HG03066 (cell line): ENCODE measurements at regions not wholly inside any gene's neighbourhood (a gene's known extent, or its start where the extent isn't known, plus 50 kb on each side); places are given as distances from the start of the nearest gene placed in this dataset.

Experiments
- ATAC-seq: cut with Tn5 transposase; IDR thresholded peaks from one replicate; pipeline ENCODE4 v1.9.1; 2021; ENCODE audit warnings: low read depth; ENCODE audit not compliant: unreplicated experiment

DNA sequence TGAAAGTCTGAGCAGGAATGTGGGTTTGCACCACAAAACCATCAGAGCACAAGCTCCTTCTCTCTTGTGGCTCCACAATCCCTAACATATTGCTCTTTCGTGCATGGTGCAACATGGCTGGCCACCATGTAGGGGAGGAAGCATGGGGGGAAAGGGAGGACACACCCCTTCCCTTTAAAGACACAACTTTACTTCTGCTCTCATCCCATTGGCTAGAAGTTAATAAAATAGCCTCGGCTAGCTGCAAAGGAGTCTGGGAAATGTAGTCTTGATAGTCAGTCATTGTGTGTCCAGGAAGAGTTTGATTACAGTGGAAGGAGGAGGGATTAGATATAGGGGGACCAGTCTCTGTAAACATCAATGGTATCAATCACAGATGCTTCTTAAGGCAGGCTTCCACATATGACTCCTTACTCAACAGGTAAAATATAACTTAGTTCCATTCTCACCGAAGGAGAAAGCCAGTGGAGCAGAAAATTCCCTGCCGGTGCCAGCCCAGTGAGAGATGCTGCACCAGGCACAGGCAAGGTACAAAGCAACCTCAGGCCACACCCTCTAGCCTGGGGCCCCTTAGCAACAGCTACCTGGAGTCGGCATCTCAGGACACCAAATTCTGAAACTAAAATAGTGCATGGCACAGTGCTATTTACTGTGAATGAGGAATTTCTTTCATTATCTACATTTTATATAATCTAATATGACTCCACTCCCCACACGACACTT, 124.7 kb upstream of the CTBP2 start:
- no peak for ATAC-seq

DNA sequence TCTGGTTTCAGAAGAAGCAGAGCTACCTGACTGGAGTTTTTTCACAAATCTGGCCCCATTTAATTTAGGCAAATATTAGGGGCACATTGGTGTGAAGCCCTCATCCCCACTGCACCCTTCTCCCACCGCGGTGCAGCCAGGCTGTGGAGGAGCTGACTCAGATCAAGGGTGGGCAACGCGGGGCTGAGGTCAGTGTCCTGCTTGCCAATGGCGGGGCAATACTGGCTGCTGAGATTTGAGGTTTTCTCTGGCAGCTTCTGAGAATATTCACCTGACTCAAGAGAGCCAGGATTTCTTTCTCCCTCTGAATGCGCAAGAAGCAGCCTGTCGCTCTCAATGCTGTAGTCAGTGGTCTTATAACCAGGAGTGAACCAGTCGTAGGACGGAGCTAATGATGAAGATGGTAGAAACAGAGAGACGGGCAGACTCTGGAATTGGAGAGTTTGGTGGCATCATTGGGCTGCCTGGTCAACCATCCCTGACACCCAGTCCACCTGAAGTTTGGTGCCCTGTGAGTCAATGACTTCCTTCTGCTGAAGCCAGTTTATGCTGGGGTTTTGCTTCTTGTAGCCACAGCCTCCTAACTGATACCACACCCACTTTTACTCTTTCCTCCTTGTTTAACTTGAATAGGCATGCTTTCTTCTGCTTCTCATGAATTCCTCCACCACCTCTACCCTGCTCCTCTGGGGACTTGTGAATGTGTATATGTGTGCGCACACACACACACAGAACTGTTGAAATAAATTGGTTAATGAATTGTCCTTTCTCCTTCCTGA, 123.7 kb upstream of the CTBP2 start:
- no peak for ATAC-seq

DNA sequence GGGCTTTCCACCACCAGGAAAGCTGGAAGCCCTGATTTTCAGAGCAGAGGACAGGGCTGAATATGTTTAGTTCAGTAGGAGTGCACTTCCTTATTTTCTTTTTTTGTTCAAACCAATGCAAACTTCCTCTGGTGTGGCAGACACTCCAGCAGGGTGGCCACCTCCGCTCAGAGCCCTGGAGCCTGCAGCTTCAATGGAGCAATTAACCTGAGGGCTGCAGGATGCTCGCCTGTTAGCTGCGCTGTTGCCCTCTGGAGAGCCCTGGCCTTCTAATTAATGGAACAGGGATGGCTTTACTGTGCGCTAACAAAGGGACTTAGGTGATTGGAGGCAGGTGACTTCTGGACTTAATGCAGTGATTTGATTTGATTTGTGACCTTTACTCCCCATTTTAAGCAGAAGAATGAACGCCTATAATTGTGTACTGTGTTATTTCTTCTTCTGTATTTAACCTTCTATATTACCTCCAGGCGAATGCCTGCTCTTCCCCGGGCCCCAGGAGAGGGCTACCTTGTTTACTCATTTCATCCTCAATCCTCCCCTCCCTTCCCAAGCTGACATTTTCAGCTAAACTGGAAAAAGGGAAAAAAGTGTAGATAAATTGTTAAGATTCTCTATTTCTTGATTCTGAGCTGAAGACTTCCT, 123.0 kb upstream of the CTBP2 start:
- ATAC-seq, result no peak

DNA sequence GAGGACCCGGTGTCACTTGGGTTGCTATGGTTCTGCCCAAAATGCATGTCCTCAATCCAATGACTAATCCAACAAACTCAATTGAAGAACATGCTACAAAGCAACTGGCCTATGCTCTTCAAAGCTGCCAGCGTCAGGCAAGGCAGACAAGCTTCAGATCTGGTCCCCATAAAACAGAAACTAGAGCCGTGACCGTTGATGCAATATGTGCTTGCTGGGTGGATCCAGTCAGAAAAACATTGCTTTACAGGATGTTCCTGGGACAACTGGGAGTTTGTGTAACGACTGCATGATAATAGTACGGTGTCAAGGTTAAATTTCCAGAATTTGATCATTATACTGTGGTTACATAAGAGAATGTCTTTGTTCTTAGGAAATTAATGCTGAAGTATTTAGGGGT, 120.7 kb upstream of the CTBP2 start:
- no peak for ATAC-seq

GRCh38 chr10:125276133-125276532, 115.8 kb upstream of the CTBP2 start:
- no peak for ATAC-seq

GRCh38 chr10:125274961-125275360, 114.6 kb upstream of the CTBP2 start:
- ATAC-seq, result no peak

DNA sequence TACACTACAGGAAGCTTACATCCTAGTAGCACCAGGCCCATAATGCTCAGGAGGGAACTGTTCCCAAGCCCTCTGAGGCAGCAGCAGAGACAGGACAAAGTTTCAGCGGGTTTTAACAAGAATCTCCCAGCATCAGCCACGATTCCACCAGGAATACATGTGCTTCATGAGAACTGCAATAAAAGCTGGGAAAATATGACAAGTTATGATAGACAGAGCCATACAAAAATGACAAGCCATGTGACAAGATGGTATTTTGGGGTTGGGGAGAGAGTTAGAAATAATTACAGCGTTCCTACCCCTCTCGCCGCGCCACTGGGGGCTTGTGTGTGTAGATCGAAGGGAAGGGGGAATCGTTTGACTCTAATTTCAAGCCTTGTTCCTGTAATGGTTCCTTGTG, 112.7 kb upstream of the CTBP2 start:
- no peak for ATAC-seq

DNA sequence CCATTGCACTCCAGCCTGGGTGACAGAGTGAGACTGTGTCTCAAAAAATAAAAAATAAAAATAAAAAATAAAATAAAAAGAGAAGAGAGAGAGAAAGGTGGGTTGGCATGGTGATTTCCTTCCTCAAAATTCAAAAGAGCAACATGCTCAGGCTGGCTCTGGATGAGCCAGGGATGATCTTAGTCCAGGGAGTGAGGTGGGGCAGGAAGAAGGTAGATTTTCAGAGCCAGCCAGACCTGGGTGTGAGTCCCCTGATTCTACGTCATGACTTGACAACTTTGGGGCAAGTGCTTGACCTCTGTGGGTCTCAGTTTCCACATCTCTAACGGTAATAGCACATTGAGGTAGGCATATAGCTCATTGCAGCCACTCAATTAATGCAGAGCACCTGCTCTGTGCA, 109.4 kb upstream of the CTBP2 start:
- ATAC-seq, result no peak

- ATAC-seq, result no peak
These were observed 106.6 kb upstream of the CTBP2 start for GRCh38 chr10:125266966-125267365.

- ATAC-seq, result no peak
These were observed 106.2 kb upstream of the CTBP2 start for GRCh38 chr10:125266541-125266940.

GRCh38 chr10:125265579-125265955, 105.2 kb upstream of the CTBP2 start:
- ATAC-seq, result no peak

GRCh38 chr10:125264757-125265578, 104.6 kb upstream of the CTBP2 start:
- no peak for ATAC-seq

- ATAC-seq, result no peak
These were observed 103.7 kb upstream of the CTBP2 start for GRCh38 chr10:125264091-125264490.

DNA sequence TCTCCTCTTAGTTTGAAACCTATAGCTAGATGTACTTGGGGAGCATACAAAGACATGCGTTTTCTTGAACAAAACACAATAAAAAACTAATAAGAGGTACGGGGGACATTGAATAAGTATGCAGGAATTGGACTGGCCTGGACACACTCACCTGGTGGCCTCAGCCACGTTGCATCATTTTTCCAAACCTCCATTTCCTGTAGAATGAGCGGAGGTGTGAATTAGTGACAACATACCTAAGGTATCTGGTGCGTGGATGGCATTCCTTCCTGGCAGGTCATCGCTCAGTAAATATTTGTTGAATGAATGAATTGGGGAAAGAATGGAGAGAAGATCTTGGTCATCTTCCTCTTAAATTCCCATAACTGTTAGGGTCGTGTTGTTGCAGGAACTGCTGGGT, 103.2 kb upstream of the CTBP2 start:
- no peak for ATAC-seq

DNA sequence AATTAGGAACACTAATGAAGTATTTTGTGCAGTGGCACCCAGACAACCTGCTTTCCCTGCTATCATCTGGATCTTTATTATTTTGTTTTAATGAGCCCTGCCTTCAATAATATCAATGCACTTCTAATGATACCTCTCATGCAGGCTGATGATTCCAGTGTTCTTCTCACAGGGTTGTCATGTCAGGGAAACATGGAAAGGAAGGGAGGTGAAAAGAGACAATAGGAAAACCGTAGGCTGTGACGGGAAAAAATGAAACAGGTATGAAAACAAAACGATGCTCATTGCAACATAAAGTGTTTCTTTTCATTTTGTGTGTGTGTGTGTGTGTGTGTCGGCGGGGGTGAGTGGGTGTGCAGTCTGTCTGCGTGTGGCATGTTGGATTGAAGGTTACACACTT, 102.6 kb upstream of the CTBP2 start:
- no peak for ATAC-seq

DNA sequence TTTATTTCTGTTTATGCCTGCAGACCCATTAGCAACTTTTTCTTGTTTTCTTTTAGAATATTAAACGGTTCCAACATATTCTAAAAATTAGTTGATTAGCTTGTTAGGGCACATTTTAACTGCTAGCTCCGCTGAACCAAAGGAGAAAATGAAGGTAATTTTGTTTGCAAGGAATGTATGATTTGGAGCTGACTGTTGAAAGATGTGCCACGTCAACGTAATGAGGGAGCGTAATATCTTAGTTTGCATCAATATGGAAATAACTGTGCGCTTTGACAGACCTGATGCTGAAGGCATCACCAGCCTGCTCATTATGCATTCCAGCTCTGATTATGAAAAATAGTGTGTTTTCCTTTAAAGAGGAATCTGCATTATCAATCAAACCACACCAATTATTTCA, 102.0 kb upstream of the CTBP2 start:
- ATAC-seq, result no peak

DNA sequence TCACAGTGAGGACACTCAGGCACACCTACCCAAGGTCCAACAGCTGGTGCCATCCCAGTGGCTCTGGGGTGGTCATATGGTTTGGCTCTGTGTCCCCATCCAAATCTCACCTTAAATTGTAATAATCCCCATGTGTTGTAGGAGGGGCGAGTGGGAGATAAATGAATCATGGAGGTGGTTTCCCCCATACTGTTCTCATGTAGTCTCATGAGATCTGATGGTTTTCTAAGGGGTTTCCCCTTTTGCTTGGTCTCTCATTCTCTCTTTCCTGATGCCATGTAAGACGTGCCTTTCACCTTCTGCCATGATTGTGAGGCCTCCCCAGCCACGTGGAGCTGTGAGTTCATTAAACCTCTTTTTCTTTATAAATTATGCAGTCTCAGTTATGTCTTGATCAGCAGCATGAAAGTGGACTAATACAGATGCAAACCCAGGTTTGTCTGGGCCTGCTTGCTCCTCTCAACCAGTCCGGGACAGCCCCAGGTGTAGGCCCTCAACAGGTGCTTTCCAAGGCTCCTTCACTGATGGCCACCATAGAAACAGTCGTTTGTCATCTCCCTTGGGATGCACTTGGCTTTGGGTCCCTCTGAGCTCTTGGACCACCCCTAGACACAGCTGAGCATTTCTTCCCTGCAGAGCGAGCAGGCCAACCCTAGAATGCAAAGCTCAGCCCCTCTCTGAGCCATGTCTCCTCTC, 101.3 kb upstream of the CTBP2 start:
- ATAC-seq, result no peak

DNA sequence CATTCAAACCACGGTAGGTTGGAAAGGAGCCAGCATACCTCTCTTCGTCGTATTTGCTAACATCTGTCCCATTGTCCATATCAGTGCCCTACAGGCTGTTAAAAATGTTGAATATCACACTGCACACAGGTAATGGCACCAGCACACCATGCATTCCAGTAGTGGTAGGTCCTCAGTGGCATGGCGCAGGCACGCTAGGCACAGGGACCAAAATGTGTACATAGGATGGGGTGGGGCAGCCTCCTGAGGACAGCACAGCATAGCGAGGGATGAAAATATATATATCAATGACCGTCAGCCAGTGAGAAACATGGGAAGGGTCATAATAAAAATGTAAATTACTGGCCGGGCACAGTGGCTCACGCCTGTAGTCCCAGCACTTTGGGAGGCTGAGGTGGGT, 99.9 kb upstream of the CTBP2 start:
- ATAC-seq, result no peak

DNA sequence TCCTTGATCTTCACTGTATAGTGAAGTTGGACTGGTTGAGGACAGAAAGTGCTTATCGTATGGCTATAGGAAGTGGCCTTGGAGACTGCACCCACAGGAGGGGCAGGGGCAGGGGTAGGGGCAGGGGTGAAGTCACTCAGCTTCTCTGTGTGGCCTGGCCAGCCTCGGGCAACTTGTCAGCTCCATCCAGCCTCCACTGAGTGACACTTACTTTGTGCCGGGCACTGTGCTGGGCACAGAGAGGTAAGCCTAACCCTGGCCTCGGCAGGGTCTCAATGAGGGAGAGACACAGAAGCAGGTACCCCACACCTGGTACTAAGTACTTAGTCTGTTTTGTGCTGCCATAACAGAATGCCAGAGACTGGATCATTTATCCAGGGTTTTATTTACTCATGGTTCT, 99.3 kb upstream of the CTBP2 start:
- ATAC-seq, result no peak

GRCh38 chr10:125258676-125259075, 98.3 kb upstream of the CTBP2 start:
- no peak for ATAC-seq
